H1 (cell line): ENCODE measurements at regions not wholly inside any gene's neighbourhood (a gene's known extent, or its start where the extent isn't known, plus 50 kb on each side); places are given as distances from the start of the nearest gene placed in this dataset.

ENCODE experiments used
- CTCF ChIA-PET: fragments of 300-600 bp; sonication (Branson Sonifier 250); formaldehyde crosslinking; loops from one replicate; lab custom pipeline; 2021; ENCODE audit not compliant: partially characterized antibody; lab: Charles Lee
- POLR2A ChIA-PET: fragments of 300-600 bp; sonication (Branson Sonifier 250); formaldehyde crosslinking; loops from one replicate; lab custom pipeline; 2021; ENCODE audit warnings: inconsistent platforms; ENCODE audit not compliant: partially characterized antibody; lab: Charles Lee
- DNase-seq, 2 experiments: peaks; one replicate each; pipeline versions ENCODE4 v3.0.0 to v3.0.0-alpha.2; 2010 to 2022; ENCODE audit warnings: low spot score in 2 of 2, low read depth in 1 of 2, mixed read lengths in 1 of 2
- FAIRE-seq: peaks from 2 replicates; lab custom pipeline; 2011; peaks lifted over from hg19 to GRCh38; lab: Jason Lieb, UNC
- H2AFZ ChIP-seq: 2 replicates; pipeline ENCODE4 v1.8.1; 2012; ENCODE audit warnings: low read length, inconsistent platforms
- H2AK5ac ChIP-seq: 2 replicates; pipeline ENCODE4 v1.6.1; 2013; ENCODE audit warnings: low read depth, low read length
- H2BK120ac ChIP-seq: replicated peaks from 2 replicates; pipeline ENCODE3; 2013; ENCODE audit warnings: low read depth, low read length, inconsistent platforms
- H2BK12ac ChIP-seq: 2 replicates; pipeline ENCODE4 v1.6.1; 2013; ENCODE audit warnings: low read depth, low read length
- H2BK15ac ChIP-seq: 2 replicates; pipeline ENCODE4 v1.6.1; 2013; ENCODE audit warnings: low read length
- H2BK20ac ChIP-seq: 2 replicates; pipeline ENCODE4 v1.6.1; 2013; ENCODE audit warnings: low read length
- H2BK5ac ChIP-seq: 2 replicates; pipeline ENCODE4 v1.6.1; 2013; ENCODE audit warnings: low read depth, low read length
- H3K14ac ChIP-seq: 2 replicates; pipeline ENCODE4 v1.6.1; 2013; ENCODE audit warnings: inconsistent platforms; ENCODE audit not compliant: insufficient read length
- H3K18ac ChIP-seq: 2 replicates; pipeline ENCODE4 v1.6.1; 2013; ENCODE audit warnings: low read length; ENCODE audit errors: extremely low read depth
- H3K23ac ChIP-seq: 2 replicates; pipeline ENCODE4 v1.6.1; 2013; ENCODE audit warnings: inconsistent platforms; ENCODE audit not compliant: insufficient read length
- H3K23me2 ChIP-seq: 2 replicates; pipeline ENCODE4 v1.6.1; 2013; ENCODE audit warnings: low read depth, low read length
- H3K27ac ChIP-seq: 2 replicates; pipeline ENCODE4 v1.6.1; 2011; ENCODE audit warnings: low read depth, low read length, inconsistent platforms
- H3K27me3 ChIP-seq, 4 experiments: replicated peaks in 1 of 4; 1 replicate in 1 of 4; 2 replicates in 3 of 4; pipeline versions ENCODE4 v1.6.1 to v1.8.1; 2011 to 2013; ENCODE audit warnings: low read length in 3 of 4, mild to moderate bottlenecking in 3 of 4, inconsistent platforms in 2 of 4, mixed read lengths in 2 of 4, moderate library complexity in 1 of 4; ENCODE audit not compliant: control insufficient read depth in 3 of 4, insufficient read depth in 3 of 4; ENCODE audit errors: extremely low read depth in 1 of 4
- H3K36me3 ChIP-seq, 4 experiments: 2 replicates each; pipeline versions ENCODE4 v1.6.1 to v1.8.1; 2011 to 2013; ENCODE audit warnings: mild to moderate bottlenecking in 4 of 4, low read length in 3 of 4, moderate library complexity in 2 of 4, control low read depth in 1 of 4, inconsistent platforms in 1 of 4; ENCODE audit not compliant: insufficient read depth in 4 of 4, control insufficient read depth in 2 of 4
- H3K4ac ChIP-seq: replicated peaks from 2 replicates; pipeline ENCODE3; 2013; ENCODE audit warnings: low read length, low read depth, mixed read lengths, inconsistent platforms; ENCODE audit not compliant: insufficient read length
- H3K4me1 ChIP-seq, 4 experiments: replicated peaks in 1 of 4; 1 replicate in 1 of 4; 2 replicates in 3 of 4; pipeline versions ENCODE4 v1.6.1 to v1.8.1; 2011 to 2013; ENCODE audit warnings: low read length in 3 of 4, inconsistent platforms in 2 of 4, mixed read lengths in 1 of 4; ENCODE audit not compliant: insufficient read depth in 4 of 4, control insufficient read depth in 3 of 4
- H3K4me2 ChIP-seq, 2 experiments: 2 replicates each; pipeline versions ENCODE4 v1.6.1 to v1.8.1; 2011 to 2013; ENCODE audit warnings: low read depth in 2 of 2, low read length in 2 of 2, control low read depth in 1 of 2, inconsistent platforms in 1 of 2, mild to moderate bottlenecking in 1 of 2; ENCODE audit not compliant: insufficient read depth in 1 of 2
- H3K4me3 ChIP-seq, 4 experiments: fragments of 200-600, 300-600 bp in 1 of 4; sonication (generic), shearing (Covaris generic), sonication (Bioruptor Twin) in 1 of 4; 2 replicates each; pipeline versions ENCODE4 v1.5.1 to v1.8.1; 2011 to 2016; ENCODE audit warnings: low read length in 4 of 4, low read depth in 3 of 4, control low read depth in 2 of 4, inconsistent platforms in 2 of 4, mild to moderate bottlenecking in 2 of 4, mixed read lengths in 1 of 4, moderate library complexity in 1 of 4; ENCODE audit not compliant: insufficient read depth in 2 of 4; ENCODE audit errors: extremely low read depth in 1 of 4
- H3K56ac ChIP-seq: replicated peaks from 2 replicates; pipeline ENCODE3; 2013; ENCODE audit warnings: low read depth, mild to moderate bottlenecking, mixed read lengths, low read length, inconsistent platforms; ENCODE audit not compliant: insufficient read length
- H3K79me1 ChIP-seq: 2 replicates; pipeline ENCODE4 v1.6.1; 2013; ENCODE audit warnings: low read depth, low read length, control low read depth
- H3K79me2 ChIP-seq, 2 experiments: 2 replicates each; pipeline versions ENCODE4 v1.6.1 to v1.8.1; 2012 to 2013; ENCODE audit warnings: low read length in 2 of 2, mild to moderate bottlenecking in 2 of 2, inconsistent platforms in 1 of 2; ENCODE audit not compliant: insufficient read depth in 2 of 2, control insufficient read depth in 1 of 2
- H3K9ac ChIP-seq, 4 experiments: replicated peaks in 1 of 4; 1 replicate in 1 of 4; 2 replicates in 3 of 4; pipeline versions ENCODE4 v1.6.1 to v1.8.1; 2011 to 2013; ENCODE audit warnings: low read depth in 3 of 4, low read length in 3 of 4, control low read depth in 2 of 4, mild to moderate bottlenecking in 2 of 4, moderate library complexity in 2 of 4, inconsistent platforms in 1 of 4; ENCODE audit errors: extremely low read depth in 1 of 4
- H3K9me3 ChIP-seq, 2 experiments: 2 replicates each; pipeline versions ENCODE4 v1.6.1 to v1.8.1; 2012 to 2013; ENCODE audit warnings: mild to moderate bottlenecking in 2 of 2, moderate library complexity in 2 of 2, control low read depth in 1 of 2, inconsistent platforms in 1 of 2, low read depth in 1 of 2, low read length in 1 of 2, mixed read lengths in 1 of 2; ENCODE audit not compliant: insufficient read depth in 2 of 2
- H4K20me1 ChIP-seq, 2 experiments: replicated peaks in 1 of 2; 2 replicates each; pipeline versions ENCODE3 to v1.8.1; 2011 to 2013; ENCODE audit warnings: inconsistent platforms in 2 of 2, low read length in 2 of 2, mild to moderate bottlenecking in 1 of 2; ENCODE audit not compliant: insufficient read depth in 2 of 2, control insufficient read depth in 1 of 2
- H4K5ac ChIP-seq: 2 replicates; pipeline ENCODE4 v1.6.1; 2013; ENCODE audit warnings: low read length, low read depth, mixed read lengths, inconsistent platforms; ENCODE audit not compliant: insufficient read length
- H4K8ac ChIP-seq: 2 replicates; pipeline ENCODE4 v1.8.0; 2013; ENCODE audit warnings: mild to moderate bottlenecking, moderate library complexity, low read length, inconsistent platforms; ENCODE audit not compliant: insufficient read depth; ENCODE audit errors: extremely low read depth
- H4K91ac ChIP-seq: replicated peaks from 2 replicates; pipeline ENCODE3; 2013; ENCODE audit warnings: low read length, mixed read lengths, inconsistent platforms; ENCODE audit not compliant: insufficient read length
- PHF8 ChIP-seq: fragments of 200-600 bp; sonication (generic); conservative IDR thresholded peaks from 2 replicates; pipeline ENCODE4 v1.7.1; 2012; ENCODE audit warnings: low read depth, mild to moderate bottlenecking, inconsistent platforms, low read length, moderate library complexity
- WGBS, 2 experiments: shearing (Covaris generic) in 1 of 2; methylation state at CpG; one replicate each; pipeline versions ENCODE4 v1.1.6 to v1.1.7; 2013 to 2015; ENCODE audit warnings: low lambda C conversion rate in 2 of 2, mixed read lengths in 2 of 2, inconsistent platforms in 1 of 2, low coverage in 1 of 2, missing lambda C conversion rate in 1 of 2; ENCODE audit not compliant: insufficient replicate concordance in 2 of 2, insufficient coverage in 1 of 2, insufficient read length in 1 of 2; ENCODE audit errors: extremely low coverage in 1 of 2, missing lambda C conversion rate in 1 of 2; 5-methylcytosine and 5-hydroxymethylcytosine counted together

DNA sequence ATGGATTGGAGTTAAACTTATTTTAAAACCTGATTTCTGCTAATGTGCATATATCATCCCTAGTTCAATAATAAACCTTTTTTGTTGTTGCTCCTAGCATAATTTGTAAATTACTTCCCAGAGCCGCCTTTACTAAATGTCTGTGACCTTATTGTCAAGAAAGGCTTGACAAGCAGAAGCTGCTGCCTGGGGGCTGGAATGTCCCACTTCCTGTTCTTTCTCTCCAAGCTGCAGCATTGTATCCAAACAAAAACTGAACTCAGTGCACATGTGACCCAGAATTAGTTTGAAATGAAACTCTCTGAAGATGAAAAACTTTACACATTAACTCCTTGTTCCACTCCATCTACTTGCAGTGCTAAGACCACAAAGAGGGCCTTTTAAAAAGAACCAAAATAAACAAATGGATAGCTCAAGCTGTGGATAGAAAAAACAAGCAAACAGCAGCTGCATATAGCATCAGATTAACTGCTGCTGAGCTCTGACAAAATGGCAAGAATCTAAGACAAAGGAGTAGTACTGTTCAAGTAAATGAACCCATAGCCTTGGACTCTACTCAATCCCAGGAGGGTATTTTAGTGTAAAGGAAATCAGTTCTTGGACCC, 99.8 kb upstream of the NEUROD1 start:
- no peaks in the 10 kb centered on the region for H3K4me1 ChIP-seq
- no peak overlapping the region for H4K5ac ChIP-seq
- no peak overlapping the region for H3K23ac ChIP-seq
- no peak overlapping the region; the same call in 1 of the 2 replicates for H2AFZ ChIP-seq
- no peak overlapping the region for H3K56ac ChIP-seq
- no peak overlapping the region for H2BK15ac ChIP-seq
- no peak overlapping the region for H2BK5ac ChIP-seq
- H3K9ac ChIP-seq, result no peak overlapping the region
- no peak overlapping the region for H2AK5ac ChIP-seq
- WGBS, 2 experiments, result 95% methylated on average over 1 of the region's 1 CpG; no CpG with 5 or more reads in 1 of the 2 experiments
- H3K4me2 ChIP-seq, result no peak overlapping the region
- FAIRE-seq (no peak), DNase-seq (no peak)
- no peaks in the 10 kb centered on the region for H3K36me3 ChIP-seq
- H3K27ac ChIP-seq, result no peak overlapping the region
- H4K91ac ChIP-seq, result no peak overlapping the region
- no peak overlapping the region for H3K18ac ChIP-seq
- no peaks in the 10 kb centered on the region for H3K79me2 ChIP-seq
- no peaks in the 10 kb centered on the region for H4K20me1 ChIP-seq
- ChIA-PET POLR2A (no interaction called here), CTCF (interaction anchor here (0.6 to 1.8 kb wide), 7 partner anchors 9 to 414 kb away, joined by 3 to 6 read pairs (median 4); no protein-coding TSS in a partner anchor)
- no peak overlapping the region for H3K4me3 ChIP-seq
- no peaks in the 10 kb centered on the region for H3K79me1 ChIP-seq
- no peak overlapping the region for H3K4ac ChIP-seq
- no peaks in the 10 kb centered on the region for H3K9me3 ChIP-seq
- no peak overlapping the region for H3K14ac ChIP-seq
- TF ChIP-seq PHF8, result no peak
- peaks cover 0 to 1% (median 0%) of the 10 kb centered on the region in 4 experiments; a peak in 1 of 7 replicates for H3K27me3 ChIP-seq
- H3K23me2 ChIP-seq, result no peaks in the 10 kb centered on the region
- H2BK20ac ChIP-seq, result no peak overlapping the region
- no peak overlapping the region for H2BK120ac ChIP-seq
- H2BK12ac ChIP-seq, result no peak overlapping the region
- H4K8ac ChIP-seq, result no peak overlapping the region
